ENCODE measurements at regions not wholly inside any gene's neighbourhood (a gene's known extent, or its start where the extent isn't known, plus 50 kb on each side); places are given as distances from the start of the nearest gene placed in this dataset.
"Not testable (repeated sequence)": the region's sequence is repeated elsewhere in the genome, so short reads cannot be mapped to it uniquely, and the experiment has no call there.

DNA sequence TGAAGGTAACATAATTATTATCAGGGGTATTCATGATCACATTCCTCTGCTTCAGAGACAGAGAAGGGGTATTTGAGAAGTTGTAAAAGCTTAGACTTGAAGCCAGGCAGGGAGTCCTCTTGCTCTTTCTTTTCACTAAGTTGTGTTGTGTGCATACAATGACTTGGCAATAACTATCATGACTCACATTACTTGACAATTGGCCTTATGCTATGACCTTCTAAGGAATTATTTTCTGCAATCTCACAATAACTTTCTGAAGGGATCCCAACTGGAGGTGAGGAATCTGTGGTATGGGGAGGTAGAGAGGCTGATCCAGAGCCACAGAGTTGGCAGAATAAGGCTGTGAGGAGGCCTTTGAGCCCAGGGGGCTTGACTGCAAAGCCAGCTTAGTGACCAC, 622.3 kb downstream of the MTRR start:
- DNase-seq: no peak

DNA sequence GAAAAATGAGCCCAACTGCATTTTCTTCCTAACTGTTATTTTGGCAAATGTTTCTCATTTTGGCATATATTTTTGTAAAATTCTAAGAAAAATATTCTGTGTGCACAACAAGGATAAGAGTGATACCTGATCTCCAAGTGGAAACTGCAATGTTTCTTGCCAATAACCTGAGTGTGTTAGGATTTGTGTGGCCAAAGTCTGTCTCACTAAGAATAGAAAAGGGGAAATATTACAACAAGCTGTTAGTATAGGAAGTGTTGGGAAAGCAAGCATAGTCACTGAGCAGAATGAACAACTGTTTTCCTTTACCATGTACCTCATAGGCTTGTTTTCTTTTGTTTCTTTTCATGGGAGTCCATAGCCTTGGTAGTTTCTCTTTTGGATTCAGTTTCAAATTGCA, 624.2 kb downstream of the MTRR start:
- DNase-seq: no peak

DNA sequence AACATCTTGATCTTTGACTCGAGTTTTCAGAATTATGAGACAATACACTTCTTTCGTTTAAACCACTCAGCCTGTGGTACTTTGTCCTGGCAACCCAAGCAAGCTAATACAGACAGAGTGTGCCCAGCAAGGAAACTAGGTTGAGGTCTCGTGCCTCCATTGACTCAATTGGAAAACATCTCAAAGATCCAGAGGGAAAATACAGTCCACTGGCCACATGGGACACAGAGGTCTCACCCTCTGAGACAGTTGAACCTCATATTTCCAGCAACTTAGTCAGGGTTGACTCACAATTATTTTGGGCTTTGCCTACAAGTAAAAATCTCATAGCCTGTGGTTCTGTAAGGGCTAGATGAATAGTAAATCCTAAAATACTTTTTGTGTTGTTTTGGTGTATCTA, 631.5 kb downstream of the MTRR start:
- DNase-seq: no peak

DNA sequence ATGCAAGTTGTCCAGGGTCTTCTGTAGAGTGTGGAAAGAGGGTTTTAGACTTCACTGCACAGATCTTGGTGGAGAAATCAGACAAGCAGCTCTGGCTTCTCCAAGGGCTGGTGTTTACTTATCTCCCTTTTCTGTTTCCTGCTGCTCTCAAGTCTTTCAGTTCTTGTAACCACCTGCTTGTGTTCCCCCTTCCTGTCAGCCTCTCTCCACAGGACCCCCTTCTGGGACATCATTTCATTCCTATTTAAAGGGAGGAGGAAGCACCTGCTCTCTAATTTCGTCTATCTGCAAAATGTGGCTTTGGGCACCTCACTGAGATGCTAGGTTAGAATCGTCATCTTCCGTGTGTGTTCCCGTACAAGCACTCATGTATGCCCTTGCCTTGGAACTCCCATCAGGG, 636.2 kb downstream of the MTRR start:
- no peak for DNase-seq

DNA sequence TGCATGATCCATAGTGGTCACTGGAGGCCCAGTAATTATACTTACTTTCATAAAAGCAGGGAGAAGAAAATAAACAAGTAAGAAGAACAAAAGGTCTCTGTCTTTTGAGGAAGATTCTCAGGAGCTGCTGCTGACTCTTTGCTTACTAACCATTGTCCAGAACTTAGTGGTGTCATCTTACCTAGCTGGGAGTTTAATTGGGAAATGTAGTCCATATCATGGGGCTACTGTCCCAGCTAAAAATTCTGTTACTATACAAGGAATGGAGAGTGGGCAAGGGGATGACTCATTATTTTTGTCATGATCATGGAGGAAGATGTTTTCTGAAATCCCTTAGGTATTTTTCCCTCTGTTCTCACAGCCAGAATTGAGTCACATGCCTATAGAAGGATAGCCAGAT, 639.3 kb downstream of the MTRR start:
- DNase-seq: no peak

DNA sequence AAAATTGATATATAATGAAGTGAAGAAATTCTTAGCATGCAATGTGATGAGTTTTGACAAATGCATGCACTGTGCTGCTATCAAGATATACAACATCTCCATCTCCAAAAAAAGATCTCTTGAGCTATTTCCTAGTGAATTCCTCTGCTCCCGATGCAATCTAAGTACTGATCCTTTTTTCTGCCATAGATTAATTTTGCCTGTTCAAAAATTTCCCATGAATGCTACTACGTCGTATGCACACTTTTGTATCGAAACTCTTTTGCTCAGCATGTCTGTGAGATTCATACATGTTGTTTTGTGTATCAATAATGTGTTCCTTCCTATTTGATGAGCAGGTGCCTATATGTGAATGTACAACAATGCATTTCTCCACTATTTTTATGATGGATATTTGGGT, 647.4 kb downstream of the MTRR start:
- no peak for DNase-seq

DNA sequence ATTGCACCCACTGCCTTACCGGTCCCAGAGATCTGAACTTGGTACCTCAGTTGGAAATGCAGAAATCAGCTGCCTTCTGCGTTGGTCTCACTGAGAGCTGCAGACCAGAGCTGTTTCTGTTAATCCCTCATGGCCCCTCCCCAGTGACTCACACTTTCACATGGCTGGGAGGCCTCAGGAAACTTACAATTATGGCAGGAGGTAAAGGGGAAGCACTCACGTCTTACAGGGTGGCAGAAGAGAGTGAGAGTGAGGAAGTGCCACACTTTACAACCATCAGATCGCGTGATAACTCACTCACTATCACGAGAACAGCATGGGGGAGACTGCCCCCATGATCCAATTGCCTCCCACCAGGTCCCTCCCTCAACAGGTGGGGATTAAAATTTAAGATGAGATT, 648.5 kb downstream of the MTRR start:
- DNase-seq: no peak

DNA sequence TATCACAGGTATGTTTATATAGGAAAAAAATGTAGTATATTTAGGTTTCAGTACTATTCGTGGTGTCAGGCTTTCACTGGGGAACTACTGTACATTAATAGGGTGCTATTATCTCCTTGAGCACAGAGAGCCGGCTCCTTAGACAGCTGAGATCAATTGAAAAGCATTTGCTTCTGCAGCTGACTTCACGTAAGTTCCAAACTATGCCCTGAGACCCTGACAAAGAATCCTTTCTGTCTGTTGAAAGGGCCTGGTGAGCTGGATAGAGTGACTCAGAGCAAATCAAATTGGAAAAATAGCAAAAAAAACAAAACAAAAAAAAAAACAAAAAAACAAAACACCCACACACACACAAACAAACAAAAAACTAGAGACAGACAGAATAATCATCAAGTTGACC, 652.0 kb downstream of the MTRR start:
- no peak for DNase-seq

DNA sequence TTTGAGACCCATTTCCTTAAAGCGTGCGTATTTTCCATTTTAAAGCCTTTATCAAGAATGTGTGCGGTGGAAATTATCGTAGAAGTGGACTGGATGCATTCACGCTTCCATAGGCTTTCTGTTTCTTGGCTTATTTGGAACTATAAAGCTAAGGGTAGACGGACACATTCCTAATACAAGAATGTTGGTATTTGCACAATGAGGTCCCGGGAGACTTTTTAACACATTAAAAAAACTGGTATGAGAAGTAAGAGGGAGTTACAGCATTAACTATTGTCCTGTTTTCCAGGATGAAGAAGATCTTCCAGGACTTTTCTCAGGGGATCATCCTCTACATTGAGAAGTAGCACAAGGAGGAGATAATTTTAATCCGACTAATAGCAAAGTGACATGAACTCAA, 653.0 kb downstream of the MTRR start:
- no peak for DNase-seq

DNA sequence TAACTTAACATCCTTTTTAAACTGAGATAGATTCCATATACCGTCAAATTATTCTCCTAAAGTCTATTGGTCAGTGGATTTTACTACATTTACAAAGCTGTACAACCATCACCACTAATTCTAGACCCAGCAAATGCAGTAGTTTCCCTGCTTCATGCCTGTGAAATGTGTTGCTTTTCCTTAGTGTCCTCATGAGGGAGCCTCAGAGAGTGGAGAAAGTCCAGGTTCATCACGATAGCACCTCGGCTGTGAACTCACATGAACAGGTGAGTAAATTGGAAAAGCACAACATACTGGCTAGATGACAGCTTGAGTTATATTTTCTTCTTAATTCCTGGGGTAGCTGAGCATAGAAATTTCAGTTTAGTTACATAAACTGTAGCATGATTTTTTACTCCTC, 653.7 kb downstream of the MTRR start:
- DNase-seq: no peak

DNA sequence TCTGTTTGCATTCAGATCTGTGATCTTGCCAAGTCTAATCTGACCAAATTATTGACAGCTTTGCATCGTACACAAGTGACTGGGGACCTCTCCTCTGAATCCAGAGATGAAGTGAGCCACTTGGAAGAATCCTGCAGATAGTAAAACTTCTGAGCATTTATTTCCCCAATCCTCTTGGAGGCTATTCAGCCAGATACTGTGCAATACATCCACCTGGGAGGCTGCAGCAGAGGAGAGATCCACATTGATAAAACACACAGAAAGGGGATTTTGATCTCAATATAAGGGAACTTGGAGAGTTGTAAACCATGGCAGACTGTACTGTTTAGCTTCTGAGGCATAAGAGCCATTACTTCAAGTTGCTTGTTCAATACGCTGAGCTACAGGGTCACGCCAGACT, 654.6 kb downstream of the MTRR start:
- no peak for DNase-seq

DNA sequence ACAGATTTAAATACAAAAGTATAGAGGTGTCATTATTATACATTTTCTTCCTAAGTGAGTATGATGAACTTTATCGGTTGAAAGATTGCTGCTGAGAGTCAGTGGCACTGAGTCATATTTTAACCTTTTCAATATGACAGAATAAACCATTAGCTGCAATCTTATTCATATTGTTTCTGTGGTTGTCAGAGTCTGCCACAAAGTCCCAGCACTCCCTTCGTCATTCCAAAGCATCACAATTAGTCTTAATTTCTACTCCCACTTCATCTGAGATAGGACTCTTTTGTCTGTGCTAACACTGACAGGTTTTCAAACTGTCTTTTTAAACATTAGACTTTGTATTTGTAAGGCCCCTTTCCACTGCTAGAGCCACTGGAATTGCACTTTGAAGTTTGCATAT, 656.9 kb downstream of the MTRR start:
- DNase-seq: no peak

DNA sequence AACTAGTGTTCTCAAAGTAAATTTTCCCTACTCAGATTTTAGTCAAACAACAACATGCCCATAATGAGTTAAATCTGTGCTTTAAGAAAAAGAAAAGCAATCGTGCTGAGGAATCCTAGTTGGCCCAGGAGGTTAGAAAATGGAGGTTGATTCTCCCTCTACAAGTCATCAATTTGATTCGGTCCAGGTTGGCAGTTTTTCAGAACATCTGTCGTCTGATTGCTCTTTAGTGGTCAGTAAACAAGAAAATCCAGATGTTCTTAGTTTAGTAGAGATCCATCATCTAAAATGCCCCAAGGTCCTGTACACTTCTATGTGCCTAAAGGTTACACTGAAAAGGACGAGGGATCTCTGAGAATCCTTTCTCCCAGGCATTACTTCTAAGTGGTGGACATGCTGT, 659.2 kb downstream of the MTRR start:
- DNase-seq: no peak

DNA sequence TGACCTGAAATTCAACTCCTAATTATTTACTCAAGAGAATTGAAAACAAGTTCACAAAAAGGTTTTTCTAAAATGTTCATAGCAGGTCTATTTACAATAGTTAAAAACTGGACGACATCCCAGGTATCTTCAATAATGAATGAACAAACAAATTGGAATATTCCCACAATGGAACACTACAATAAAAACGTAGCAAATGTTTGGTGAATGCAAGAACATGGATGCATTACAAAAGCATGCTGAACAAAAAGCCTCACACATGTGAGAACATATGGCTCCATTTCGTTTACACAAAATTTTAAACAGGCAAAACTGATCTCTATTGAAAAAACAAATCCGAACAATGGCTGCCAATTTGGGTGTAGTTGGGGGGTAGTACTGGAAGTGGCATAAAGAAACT, 669.9 kb downstream of the MTRR start:
- no peak for DNase-seq

DNA sequence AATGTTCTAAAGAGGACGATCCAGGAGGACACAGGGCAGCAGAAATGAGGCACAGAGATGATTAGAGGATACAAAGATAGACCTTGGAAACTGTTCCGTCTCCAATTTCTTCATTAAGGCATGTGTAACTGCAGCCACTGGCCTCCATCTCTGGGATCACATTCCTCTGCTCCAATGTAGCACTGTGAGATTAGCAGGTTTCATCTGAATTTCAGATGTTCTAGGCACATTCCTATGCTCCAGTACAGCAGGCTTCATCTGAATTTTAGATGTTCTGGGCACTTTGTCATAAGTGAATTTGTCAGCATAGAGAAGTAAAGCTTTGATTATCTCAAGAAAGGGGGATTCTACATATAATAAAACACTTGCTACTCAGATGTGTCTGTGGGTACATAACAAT, 671.4 kb downstream of the MTRR start:
- DNase-seq: no peak

DNA sequence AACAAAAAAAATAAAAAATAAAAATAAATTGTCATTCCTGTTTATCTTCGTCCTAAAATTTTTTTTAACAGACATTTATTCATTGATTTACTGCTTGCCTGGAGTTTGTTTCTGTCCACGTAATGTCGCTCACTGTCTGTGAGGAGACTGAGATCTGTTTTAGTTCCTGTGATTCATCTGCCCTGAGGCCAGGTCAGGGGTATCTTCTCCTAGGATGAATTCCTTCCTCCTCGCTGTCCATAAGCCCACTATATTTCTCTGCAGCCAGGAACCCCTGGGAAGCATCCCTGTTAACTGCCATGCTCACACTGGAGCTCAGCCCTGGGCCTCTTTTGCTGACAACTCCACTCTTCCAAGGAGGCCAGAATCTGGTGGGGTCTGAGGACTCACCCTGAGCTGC, 682.0 kb downstream of the MTRR start:
- DNase-seq: no peak

DNA sequence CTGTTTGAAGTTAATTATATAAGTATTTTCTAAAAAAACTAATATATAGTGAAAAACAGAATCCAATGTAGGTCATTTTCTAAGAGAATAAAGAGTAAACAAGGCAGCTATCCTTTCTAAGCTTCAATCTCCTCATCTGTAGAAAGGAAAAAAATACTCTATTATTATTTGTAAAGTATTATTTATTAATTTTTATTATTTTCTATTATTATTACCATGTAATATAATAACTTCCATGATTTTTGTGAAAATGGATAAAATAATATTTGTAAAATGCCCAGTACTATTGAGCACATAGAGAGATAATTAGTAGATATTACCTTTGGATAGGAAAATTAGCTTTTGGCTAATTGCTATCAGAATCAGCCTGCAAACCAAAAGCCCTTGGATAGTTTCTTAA, 684.4 kb downstream of the MTRR start:
- no peak for DNase-seq

DNA sequence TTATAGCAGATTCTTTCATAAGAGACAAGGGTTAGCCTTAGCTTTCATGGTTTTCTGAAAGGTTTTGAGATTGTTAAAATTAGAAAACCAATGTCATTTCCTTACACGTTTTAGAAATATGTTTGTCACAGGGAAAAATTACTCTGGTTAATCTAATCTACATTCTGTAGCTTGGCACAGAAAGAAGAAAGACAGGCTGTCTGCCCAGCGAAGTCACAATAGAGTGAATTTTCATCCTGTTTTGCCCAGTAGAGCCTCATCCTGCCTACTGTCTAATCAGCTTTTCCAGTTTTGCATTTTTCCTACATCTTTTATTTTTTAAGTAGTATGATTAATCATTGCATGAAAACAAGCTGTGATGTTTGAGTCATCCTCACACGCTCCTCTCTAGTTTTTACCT, 688.8 kb downstream of the MTRR start:
- no peak for DNase-seq

DNA sequence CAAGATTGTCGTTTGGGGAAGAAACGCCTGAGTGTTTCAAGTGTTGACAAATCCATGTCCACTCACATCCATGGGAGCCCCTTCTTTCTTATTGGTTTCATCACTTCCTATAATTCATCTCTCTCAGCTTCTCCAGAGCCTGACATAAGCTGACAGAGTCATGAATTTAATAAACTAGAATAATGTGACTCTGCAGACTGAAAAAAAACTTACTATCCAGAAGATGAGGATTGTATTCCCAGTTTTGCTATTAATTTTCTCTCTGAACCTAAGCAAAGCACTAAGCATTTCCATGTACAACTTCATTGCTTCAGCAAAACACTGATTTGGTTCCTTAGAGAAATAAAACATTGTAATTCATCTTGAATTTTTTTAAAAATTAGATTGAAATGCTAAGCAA, 691.8 kb downstream of the MTRR start:
- DNase-seq: no peak

DNA sequence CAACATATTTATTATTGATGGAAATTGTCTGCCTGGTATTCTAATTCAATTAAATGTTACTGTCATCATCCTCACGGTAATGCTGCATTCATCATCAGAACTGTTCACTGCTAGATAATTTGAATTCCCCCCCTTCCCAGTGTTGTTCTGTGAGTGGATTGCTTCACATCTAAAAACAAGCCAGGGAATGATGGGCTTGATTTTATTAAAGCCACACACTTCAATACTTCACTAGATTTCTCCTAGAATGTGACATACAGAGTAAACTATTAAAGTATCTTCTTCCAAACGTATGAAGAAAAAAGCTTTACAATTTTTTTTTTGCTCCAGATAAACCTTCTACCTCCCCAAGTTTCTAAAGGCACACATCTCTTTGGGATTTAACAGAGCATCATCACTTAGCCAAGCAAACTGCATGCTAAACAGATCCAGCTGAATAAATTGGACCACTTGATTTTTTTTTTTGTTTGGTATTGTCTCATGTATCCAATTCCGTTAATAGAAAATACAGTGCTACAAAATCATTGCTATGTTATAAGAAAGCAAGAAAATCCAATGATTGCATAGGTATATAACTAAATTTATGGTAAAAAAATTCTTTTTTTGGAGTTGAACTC, 692.4 kb downstream of the MTRR start:
- no peak for DNase-seq

DNA sequence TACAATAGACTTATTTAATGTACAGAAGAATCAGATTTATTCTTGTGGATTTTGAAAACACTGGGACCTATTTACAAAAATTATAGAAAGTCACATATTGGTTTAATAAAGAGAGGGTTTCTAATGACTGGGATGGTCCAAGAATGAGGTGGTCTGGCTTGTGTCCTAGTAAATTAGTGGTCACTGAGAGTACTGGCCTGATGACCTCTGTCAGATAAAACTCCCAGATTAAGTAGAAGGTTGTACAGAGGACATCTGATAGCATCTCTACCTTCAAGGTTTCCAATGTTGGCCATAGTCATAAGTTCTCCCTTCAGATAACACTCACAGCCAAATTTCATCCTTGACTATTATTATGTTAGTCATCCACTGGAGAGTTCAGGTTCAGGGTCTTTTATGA, 692.9 kb downstream of the MTRR start:
- DNase-seq: no peak

DNA sequence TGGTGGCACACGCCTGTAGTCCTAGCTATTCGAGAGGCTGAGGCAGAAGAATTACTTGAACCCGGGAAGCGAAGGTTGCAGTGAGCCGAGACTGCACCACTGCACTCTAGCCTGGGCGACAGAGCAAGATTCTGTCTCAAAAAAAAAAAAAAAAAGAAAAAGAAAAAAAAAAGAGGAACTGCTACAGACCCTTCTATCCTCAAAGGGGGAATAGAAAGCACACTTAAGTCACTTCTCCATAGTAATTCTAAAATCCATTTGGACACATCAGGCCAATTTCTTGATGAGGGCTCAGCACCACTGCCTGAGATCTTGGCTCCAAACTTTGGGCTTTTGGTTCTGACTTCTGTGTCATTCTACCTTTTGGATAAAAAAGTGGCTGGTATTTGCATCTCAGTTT, 694.6 kb downstream of the MTRR start:
- not testable (repeated sequence) for DNase-seq

DNA sequence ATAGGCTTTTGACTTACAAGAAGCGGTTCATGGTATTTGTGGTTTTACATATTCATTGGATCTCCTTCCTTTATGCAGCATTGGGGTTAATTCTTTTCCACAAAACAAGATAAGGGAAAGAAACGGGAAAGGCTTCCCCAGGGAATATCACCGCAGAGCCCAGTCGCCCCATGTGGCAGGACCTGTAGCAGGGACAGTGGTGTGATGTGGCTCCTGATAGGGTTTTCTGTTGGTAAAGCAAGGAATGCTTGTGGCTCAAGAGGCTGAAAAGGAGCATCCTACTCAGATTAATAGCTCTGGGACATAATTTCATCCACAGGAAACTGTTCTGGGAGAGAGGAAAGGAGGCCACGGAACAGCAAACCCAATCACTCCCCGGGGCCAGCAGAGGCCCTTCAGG, 699.9 kb downstream of the MTRR start:
- DNase-seq: no peak

DNA sequence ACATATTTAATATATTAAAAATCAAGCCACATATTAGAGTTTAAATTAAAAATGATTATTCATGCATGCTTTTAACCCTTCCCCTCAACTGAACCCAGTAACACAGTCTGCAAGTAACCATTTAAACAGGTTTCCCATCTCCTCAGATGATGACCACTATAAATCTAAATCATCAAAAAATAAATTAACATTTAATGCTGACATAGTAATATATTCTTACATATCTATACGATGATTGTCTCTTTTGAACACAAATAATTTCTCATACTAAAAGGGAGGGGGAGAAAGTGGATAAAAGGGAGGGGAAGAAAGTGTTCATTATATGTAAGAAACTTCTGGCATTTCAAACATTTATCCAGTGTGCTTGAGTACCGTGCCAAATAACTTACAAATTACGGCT, 701.6 kb downstream of the MTRR start:
- no peak for DNase-seq

DNA sequence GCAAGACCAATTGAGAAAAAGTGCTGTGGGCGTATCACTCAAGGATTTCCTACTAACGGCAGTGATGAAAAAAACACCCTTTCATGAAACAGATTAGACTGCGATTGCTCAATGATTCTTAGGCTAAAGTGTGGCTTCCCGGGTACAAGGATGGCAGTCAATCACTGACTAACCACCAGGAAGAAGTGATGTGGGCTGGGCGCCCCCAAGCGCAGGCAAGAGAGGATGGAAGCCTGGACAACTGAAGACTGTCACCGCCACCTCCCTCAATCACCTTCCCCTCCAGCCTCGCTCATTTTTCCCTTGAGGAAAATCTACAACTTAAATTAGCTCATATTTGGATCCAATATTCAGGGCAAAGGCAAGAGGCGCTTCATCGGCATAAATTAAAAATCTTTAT, 707.2 kb downstream of the MTRR start:
- no peak for DNase-seq

DNA sequence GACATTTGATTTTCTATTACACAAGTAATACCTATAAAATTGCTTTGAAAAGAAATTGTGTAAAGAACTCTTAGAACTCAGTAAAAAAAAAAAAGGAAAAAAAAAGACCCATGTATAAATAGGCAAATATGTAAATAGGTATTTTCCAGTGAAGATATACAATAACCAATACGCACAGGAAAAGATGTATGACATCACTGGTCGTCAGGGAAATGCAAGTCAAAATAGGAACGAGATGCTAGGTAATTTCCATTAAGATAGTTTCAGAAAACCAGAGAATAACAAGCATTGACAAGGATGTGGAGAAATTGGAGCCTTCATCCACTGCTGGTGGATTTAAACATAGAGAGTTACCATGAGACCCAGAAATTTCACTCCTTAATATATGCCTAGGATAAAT, 708.8 kb downstream of the MTRR start:
- no peak for DNase-seq

Data from KG1 (cell line).